Glomerular visceral epithelial cell (primary cell): ENCODE measurements at regions not wholly inside any gene's neighbourhood (a gene's known extent, or its start where the extent isn't known, plus 50 kb on each side); places are given as distances from the start of the nearest gene placed in this dataset.
"Not testable (repeated sequence)": the region's sequence is repeated elsewhere in the genome, so short reads cannot be mapped to it uniquely, and the experiment has no call there.

Source experiments
- DNase-seq: peaks from one replicate; pipeline ENCODE4 v3.0.0-alpha.2; 2016; ENCODE audit errors: extremely low spot score

DNA sequence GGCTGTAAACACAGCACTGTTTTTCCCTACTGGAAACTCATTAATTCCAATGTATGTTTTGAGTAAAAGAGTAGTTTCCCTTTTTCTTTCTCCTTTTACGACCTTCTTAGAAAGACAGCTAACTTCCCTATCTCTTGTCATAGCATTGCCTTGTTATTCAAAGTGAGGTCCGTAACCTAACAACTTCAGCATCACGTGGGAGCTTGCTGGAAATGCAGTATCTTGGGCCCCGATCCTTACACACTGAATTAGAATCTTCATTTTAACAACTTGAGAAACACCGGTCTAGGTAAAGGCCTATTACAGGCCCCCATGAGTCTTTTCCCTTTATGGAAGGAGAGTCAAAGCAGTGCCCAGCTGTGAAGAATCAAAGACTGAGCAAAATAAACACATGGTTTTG is 230.7 kb upstream of the PRKD1 start:
- no peak for DNase-seq

DNA sequence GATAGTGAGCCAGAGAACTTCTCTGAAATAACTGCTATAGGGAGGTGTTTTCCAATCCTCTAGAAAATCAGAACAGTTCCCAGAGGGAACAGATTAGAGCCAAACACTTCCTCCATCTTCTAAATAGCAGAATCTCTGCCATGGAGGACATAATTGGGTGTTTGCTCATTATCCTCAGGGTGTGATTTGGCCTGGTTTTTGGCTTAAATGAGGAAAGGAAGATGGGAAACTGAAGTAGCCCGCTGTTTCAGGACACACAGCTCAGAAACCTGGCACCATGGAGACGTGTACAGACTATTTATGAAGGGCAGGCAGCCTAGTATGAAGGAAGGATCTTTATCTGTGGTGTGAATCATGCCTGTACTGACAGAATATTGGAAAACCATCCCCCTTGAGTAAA is 231.7 kb upstream of the PRKD1 start:
- DNase-seq = no peak

DNA sequence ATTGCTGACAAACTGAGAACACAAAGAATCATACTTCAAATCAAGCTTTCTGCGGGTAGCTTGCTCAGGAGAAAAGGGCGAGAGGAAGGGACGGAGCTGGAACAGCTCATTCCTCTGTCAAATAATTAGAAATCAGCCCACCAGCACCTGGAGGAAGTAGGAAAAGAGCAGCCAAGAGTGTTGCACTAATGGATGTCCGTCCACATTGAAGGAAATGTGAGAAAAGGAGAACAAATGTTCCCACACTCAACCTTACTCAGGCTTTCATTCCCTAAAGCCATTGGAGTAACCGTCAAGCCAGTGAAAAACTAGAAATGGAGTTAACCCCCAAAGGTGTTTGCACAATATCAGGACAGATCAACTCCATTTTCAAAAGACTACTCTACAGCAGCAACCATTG is 233.0 kb upstream of the PRKD1 start:
- no peak for DNase-seq

DNA sequence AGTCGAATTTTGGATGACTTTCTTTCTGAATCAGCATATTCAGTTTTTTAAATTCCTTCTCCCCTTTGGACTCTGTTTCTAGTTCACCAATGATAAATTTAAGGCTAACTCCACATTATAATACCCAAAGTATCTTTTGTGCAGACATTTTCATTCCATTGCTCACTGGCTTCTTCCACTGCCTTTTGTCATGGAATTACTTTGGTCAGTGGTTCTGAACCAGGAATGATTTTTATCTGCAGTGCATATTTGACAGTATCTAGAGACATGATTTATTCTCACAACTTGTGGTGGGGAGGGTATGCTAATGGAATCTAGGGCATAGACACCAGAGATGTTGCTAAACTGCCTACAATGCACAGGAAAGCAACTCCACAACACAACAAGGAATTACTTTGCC is 234.4 kb upstream of the PRKD1 start:
- no peak for DNase-seq

GRCh38 chr14:30165255-30165654 is 237.6 kb upstream of the PRKD1 start:
- no peak for DNase-seq

DNA sequence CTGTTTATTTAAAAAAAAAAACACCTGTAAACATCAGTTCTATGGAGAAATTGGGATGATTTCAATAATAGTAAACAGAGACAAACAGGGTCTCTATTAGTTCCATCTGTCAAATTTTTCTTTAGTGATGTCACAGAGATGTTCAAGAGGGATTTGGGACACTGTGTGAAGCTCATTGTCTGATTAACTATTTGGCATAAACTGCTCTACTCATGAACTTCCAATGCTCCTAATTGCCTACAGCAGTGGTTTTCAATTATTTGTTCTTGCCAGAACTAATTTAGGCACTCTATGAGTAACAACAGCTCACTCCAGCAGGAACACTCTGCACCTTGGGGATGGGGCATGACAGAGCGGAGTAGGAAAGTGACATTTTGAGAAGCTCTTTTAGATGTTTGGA is 250.1 kb upstream of the PRKD1 start:
- DNase-seq = no peak

DNA sequence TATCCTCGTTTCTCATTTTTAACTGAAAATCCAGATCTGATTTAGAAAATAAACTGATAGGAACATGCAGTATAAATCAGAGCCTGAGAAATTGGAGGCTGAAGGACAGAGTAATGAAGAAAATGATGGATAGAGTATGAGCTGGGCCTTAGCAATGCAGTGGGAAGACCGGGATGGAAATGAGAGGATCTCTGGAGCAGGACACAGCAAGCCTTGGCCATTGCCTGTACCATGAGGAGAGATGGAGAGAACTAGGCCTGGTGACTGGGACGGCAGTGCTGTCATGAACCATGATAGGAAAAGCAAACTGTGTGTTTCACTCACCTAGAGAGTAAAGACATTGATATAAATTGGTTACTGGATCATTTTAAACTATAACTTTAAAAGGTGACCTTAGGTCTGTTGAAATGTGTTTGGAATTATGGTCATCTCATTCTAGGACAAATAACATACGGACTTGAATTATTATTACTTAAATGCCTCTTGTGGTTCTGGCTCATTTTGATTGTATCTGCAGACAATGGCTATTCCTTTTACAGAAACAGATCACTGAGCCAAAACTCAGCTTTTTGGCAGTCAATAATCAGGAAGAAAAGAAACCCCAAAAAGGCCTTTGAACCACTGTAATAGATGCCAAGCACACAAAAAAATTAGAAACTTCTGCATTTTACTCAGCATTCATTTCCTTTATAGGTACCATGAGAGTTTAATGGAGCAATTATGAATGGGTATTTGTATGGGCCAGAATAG is 251.9 kb upstream of the PRKD1 start:
- no peak for DNase-seq

DNA sequence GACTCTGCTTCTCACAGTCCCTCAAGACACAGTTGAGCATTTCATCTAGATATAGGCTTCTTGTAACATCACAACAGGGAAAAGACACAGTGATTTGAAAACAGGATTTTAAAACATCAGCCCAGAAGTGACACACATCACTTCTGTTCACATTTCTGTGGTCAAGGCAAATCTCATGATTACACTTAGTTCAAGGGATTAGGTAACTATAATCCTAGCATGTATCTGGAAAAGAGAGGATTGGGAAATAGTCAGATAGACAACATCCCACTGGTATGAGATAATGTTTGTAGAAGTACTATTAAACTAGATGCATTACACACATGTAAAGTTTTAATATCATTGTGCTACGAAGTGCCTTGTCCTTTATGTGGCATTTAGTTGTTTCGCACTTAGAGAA is 252.6 kb upstream of the PRKD1 start:
- no peak for DNase-seq

DNA sequence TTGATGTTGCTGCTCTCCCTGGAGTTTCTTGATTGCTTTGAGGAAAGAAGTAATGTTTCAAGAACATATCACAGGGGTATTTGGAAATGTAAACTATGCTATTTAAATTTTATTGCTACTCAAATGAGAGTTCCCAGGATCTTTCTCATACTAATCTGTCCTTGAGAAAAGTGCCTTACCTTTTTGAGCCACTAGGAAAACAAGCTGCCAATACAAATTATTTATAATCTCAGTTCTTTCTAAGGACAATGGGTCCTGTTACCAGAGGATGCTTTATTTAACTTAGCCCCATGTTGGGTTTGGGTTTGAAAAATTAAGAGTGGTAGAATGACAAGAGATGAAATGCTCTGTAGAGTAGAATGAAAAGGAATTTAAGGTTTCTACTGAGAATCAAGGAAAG is 258.2 kb upstream of the PRKD1 start:
- no peak for DNase-seq

DNA sequence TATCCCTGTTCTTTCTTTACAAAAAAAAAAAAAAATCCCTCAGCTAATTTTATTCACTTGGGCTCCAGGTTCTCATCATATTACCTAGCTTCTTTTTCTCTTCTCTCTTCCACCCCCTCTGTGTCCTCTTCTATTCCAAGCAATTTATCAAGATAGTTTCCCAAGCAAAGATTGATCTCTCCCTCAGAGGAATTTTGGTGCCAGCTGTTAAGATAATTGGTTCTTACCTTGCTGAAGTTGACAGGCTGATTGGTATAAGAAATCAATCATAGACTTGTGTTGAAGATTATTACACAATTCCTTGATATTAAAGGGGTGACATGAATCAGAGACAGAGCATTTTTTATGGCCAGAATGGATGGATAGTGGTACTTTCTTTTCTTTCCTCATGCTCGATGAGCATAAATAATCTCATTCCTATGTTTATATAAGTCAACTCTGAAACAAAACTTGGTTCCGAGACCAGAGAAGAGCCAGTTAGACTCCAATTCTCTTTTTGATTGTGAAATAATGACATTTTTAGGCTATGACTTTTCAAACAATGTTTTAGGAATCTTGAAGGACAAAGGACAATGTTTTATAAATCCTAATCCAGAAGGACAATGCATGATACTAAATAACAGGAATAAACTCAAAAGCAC is 264.1 kb upstream of the PRKD1 start:
- no peak for DNase-seq

- DNase-seq = no peak
Observed at GRCh38 chr14:30193101-30193500, 265.5 kb upstream of the PRKD1 start.

DNA sequence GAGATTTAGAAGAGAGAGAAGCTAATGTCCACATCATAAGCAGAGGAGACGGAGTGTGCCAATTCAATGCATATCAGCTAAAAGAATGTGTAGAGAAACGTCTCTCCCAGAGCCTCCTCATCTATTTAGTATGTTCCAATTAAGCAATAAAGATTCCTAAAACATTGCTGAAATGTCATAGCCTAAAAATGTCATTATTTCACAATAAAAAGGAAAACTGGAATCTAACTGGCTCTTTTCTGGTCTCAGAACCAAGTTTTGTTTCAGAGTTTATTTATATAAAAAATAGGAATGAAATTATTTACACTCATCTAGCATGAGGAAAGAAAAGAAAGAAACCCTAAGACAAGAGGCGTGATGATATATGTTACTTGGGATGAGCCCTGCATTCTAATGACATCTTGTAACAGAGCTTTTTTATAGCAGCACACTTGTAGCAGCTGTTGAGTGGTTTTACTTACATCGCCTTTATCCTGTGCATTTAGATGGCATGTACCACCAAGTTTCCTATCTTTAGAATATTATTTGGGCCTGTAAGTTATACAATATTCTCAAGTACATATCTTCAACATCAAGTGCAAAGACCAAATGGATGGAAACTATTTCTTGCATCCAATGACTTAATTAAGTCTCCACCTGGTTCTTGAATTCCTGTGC is 266.3 kb upstream of the PRKD1 start:
- no peak for DNase-seq

- peak; percentile 30 for DNase-seq
Observed at GRCh38 chr14:30194741-30195148, 267.1 kb upstream of the PRKD1 start.

DNA sequence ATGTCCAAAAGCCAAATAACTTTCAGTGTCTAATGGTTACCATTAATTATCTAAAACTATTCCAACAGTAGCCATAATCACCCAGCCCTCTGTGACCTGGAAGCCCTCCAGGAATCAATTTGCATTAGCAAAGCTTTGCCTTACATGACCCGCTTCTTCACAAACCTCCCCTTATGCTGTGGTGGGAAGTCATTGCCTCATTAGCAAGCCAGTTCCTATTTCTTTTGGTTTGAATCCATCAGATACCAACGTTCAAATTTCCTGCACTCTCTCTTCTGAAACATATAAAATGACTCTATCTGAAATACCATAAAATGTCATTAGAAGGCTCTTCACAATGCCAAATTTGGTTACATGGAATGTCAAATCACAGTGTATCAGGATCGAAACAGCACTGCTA is 268.3 kb upstream of the PRKD1 start:
- DNase-seq = no peak

DNA sequence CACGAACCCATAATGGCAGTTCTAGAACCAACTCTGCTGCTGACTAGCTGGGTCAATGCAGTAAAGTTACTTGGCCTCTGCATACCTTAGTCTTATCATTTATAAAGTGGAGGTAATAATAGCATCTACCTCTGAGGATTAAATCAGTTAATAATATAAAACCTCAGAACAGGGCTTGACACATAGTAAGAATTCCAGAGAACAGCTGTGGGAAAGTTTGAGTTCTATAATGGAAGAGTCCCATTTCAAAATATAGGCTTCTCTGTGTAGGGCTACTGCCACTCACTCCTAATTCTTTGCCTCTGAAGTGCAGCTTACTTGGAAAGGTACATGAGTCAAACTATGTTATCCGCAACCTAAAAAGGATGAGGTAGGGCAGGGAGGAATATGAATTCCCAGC is 269.2 kb upstream of the PRKD1 start:
- DNase-seq = no peak

- not testable (repeated sequence) for DNase-seq
Observed at GRCh38 chr14:30198720-30199119, 271.1 kb upstream of the PRKD1 start.

- no peak for DNase-seq
Observed at GRCh38 chr14:30204431-30204980, 276.9 kb upstream of the PRKD1 start.

DNA sequence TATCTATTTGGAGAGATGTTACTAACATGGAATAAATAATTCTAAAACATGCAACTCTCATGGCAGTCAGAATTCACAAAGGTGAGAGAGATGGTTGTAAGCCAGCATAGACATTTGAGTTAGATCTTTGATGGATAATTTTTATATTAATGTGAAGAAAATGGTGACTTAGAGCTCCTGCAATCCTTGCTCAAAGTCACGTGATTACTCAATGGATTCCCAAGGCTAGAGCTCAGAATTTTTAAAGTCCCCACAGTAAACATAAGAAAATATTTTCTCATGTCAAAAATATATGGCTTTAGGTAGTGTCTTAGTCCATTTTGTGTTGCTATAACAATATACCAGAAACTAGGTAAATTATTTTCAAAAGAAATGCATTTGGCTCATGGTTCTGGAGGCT is 281.5 kb upstream of the PRKD1 start:
- DNase-seq = no peak

DNA sequence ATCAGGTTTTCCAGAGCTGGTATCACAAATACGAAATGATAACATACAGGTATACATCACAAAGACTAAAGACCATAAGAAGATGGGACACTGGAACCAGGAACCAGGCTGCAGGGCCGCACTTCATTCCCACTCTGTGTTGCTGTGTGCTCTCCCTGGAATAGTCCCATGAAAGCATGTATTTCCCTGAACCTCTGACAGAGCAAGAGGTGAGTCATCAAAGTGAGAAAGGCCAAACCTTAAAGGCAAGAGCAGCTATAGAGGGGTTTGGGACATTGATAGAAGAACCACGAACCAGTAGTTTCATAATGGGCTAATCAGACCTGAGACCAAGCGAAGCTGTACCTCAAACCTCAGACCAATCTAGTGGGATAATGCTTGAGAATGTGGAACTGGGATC is 283.0 kb upstream of the PRKD1 start:
- DNase-seq = no peak

DNA sequence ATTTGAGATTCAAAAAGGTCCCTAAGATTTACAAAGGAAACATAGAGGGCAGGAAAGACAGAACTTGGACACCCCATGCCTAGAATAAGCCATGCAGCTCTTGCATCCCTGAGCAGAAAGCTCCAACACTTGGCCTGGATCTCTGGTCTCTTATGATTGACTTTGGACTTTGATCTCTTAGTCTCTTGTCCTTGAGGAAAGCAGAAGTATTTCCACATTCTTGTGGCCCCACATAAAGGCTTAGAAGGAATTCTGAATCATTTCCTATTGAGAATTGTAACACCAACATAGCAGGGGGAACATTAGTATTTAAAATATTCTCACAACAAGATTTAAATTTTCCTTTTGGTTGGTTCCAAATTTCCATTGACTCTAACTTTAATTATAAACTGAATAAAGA is 283.7 kb upstream of the PRKD1 start:
- no peak for DNase-seq

GRCh38 chr14:30214014-30214413 is 286.4 kb upstream of the PRKD1 start:
- no peak for DNase-seq

DNA sequence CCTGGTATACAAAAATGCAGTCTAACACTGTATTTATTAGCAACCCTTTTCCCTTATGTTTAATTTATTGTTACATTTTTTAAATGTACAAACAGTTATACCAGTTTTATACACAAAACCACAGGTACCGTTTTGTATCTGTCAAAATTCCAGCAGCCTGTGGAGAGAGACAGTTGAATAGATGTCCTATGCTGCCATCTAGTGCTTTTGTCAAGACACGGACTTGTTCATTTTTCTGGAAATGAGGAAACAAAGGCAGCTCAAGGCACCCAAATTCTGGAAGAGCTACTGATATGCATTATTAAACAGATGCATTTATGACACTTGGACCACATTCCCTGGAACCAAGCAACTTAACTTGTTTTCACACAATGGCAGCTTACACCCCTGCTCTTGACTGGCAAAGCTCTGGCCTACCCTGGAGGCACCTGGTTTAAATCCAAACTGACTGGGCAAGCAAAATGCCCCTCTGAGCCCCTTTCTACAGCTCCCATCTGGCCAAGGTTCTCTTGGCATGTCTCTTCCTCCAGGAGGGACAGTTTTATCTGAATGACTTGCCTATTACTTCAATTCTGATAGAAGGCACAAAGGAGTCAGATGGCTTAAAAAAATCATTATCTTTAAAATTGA is 286.9 kb upstream of the PRKD1 start:
- peak; percentile 51 for DNase-seq
